HCT116 (cell line): ENCODE measurements at regions not wholly inside any gene's neighbourhood (a gene's known extent, or its start where the extent isn't known, plus 50 kb on each side); places are given as distances from the start of the nearest gene placed in this dataset.

Experiments
- ATAC-seq: fragments of 200-7000 bp; cut with Tn5 transposase; 2 replicates; pipeline ENCODE4 v1.9.1; 2020; ENCODE audit warnings: mild to moderate bottlenecking, moderate library complexity
- BruUV-seq: library from RNA; stranded (reverse); fragments of 400-500 nt; replicated peaks from 2 replicates; lab custom pipeline; 2021; lab: Mats Ljungman, UMichigan
- CTCF ChIA-PET: fragments of 300-600 bp; sonication (Branson Sonifier 250); formaldehyde crosslinking; loops from one replicate; lab custom pipeline; 2021; ENCODE audit warnings: antibody characterized with exemption; lab: Charles Lee
- POLR2A ChIA-PET: fragments of 300-600, 350-600 bp; sonication (Branson Sonifier 250); formaldehyde crosslinking; loops from one replicate; lab custom pipeline; 2021; ENCODE audit warnings: antibody characterized with exemption; lab: Charles Lee
- RAD21 ChIA-PET, 2 experiments: fragments of 300-600 bp; sonication (Branson Sonifier 250); formaldehyde crosslinking; loops; one replicate each; lab custom pipeline; 2023; ENCODE audit warnings: low total read pairs in 2 of 2; ENCODE audit not compliant: uncharacterized antibody in 2 of 2, unreplicated experiment in 2 of 2, low non-redundant PET in 1 of 2; lab: Charles Lee
- DNase-seq: peaks from one replicate; pipeline ENCODE4 v3.0.0-alpha.2; 2010; ENCODE audit warnings: low read depth, low spot score
- H2AFZ ChIP-seq: fragments of 200-600 bp; shearing (Covaris generic), sonication (generic); 2 replicates; pipeline ENCODE4 v1.6.1; 2017; ENCODE audit warnings: low read depth, mixed run types, mixed read lengths, antibody characterized with exemption, low read length; ENCODE audit not compliant: poor library complexity, severe bottlenecking
- H3K27ac ChIP-seq: 2 replicates; pipeline ENCODE4 v1.5.1; 2012; ENCODE audit warnings: low read depth, low read length
- H3K27me3 ChIP-seq: fragments of 200-600 bp; sonication (generic); 2 replicates; pipeline ENCODE4 v1.6.1; 2016; ENCODE audit warnings: mixed run types, low read length, mixed read lengths; ENCODE audit not compliant: insufficient read depth
- H3K36me3 ChIP-seq, 2 experiments: fragments of 200-500 bp in 1 of 2; fragments of 200-600 bp in 1 of 2; sonication (Bioruptor generic) in 1 of 2; sonication (generic) in 1 of 2; 2 replicates each; pipeline versions ENCODE4 v1.5.1 to v1.6.1; 2014 to 2016; ENCODE audit warnings: low read length in 2 of 2, inconsistent platforms in 1 of 2, mixed read lengths in 1 of 2, mixed run types in 1 of 2; ENCODE audit not compliant: insufficient read depth in 2 of 2, control insufficient read depth in 1 of 2
- H3K4me1 ChIP-seq, 2 experiments: fragments of 200-600 bp in 1 of 2; sonication (generic) in 1 of 2; 2 replicates each; pipeline versions ENCODE4 v1.5.1 to v1.6.1; 2012 to 2017; ENCODE audit warnings: low read length in 2 of 2, inconsistent platforms in 1 of 2, mild to moderate bottlenecking in 1 of 2, mixed read lengths in 1 of 2, mixed run types in 1 of 2, moderate library complexity in 1 of 2; ENCODE audit not compliant: insufficient read depth in 2 of 2, control insufficient read depth in 1 of 2
- H3K4me2 ChIP-seq: fragments of 200-600 bp; sonication (generic); 2 replicates; pipeline ENCODE4 v1.6.1; 2017; ENCODE audit warnings: mixed run types, low read length, mixed read lengths
- H3K4me3 ChIP-seq, 2 experiments: fragments of 200-600 bp in 1 of 2; sonication (generic) in 1 of 2; replicated peaks in 1 of 2; 2 replicates each; pipeline ENCODE4 v1.5.1; 2011 to 2016; ENCODE audit warnings: low read length in 2 of 2, control low read depth in 1 of 2, low read depth in 1 of 2, mild to moderate bottlenecking in 1 of 2, mixed read lengths in 1 of 2, mixed run types in 1 of 2
- H3K79me2 ChIP-seq: fragments of 200-600 bp; sonication (generic); 2 replicates; pipeline ENCODE4 v1.6.1; 2017; ENCODE audit warnings: mild to moderate bottlenecking, mixed run types, low read length, moderate library complexity, mixed read lengths; ENCODE audit not compliant: insufficient read depth
- H3K9ac ChIP-seq: fragments of 200-600 bp; sonication (generic); 2 replicates; pipeline ENCODE4 v1.6.1; 2016; ENCODE audit warnings: low read length, mixed read lengths
- H3K9me2 ChIP-seq: fragments of 200-600 bp; sonication (generic), shearing (Covaris generic); 2 replicates; pipeline ENCODE4 v1.6.1; 2017; ENCODE audit warnings: mixed run types, mild to moderate bottlenecking, moderate library complexity; ENCODE audit not compliant: insufficient read depth
- H3K9me3 ChIP-seq, 2 experiments: fragments of 200-500 bp in 1 of 2; fragments of 200-600 bp in 1 of 2; sonication (Bioruptor generic) in 1 of 2; sonication (generic) in 1 of 2; 2 replicates each; pipeline ENCODE4 v1.6.1; 2014 to 2017; ENCODE audit warnings: low read length in 2 of 2, mixed read lengths in 2 of 2, inconsistent platforms in 1 of 2, low read depth in 1 of 2, mild to moderate bottlenecking in 1 of 2, mixed run types in 1 of 2, moderate library complexity in 1 of 2; ENCODE audit not compliant: control insufficient read depth in 1 of 2, insufficient read depth in 1 of 2
- H4K20me1 ChIP-seq: fragments of 200-600 bp; sonication (generic), shearing (Covaris generic); 2 replicates; pipeline ENCODE4 v1.6.1; 2017; ENCODE audit warnings: mixed run types, mild to moderate bottlenecking, moderate library complexity; ENCODE audit not compliant: insufficient read depth
- CBX3 ChIP-seq: IDR thresholded peaks from 2 replicates; pipeline ENCODE4 v1.6.1; 2012; ENCODE audit warnings: low read depth
- CEBPB ChIP-seq: IDR thresholded peaks from 2 replicates; pipeline ENCODE4 v1.6.1; 2012; ENCODE audit warnings: low read depth
- ELF1 ChIP-seq: IDR thresholded peaks from 2 replicates; pipeline ENCODE4 v1.6.1; 2012; ENCODE audit warnings: low read depth, borderline replicate concordance
- EZH2 ChIP-seq: fragments of 200-600 bp; sonication (generic); IDR thresholded peaks from 2 replicates; pipeline ENCODE4 v1.6.1; 2017; ENCODE audit warnings: antibody characterized with exemption, mixed run types
- JUND ChIP-seq: IDR thresholded peaks from 2 replicates; pipeline ENCODE4 v1.6.1; 2012
- POLR2A ChIP-seq: IDR thresholded peaks from 2 replicates; pipeline ENCODE4 v1.7.0; 2011; ENCODE audit warnings: borderline replicate concordance; ENCODE audit not compliant: insufficient read depth, insufficient read length; ENCODE audit errors: extremely low read depth
- POLR2AphosphoS5 ChIP-seq: IDR thresholded peaks from 2 replicates; pipeline ENCODE4 v1.6.1; 2011; ENCODE audit warnings: mild to moderate bottlenecking, low read depth, low read length, moderate library complexity
- RAD21 ChIP-seq: IDR thresholded peaks from 2 replicates; pipeline ENCODE4 v1.6.1; 2012; ENCODE audit warnings: low read depth, mild to moderate bottlenecking
- SIN3A ChIP-seq: IDR thresholded peaks from 2 replicates; pipeline ENCODE4 v1.6.1; 2012; ENCODE audit warnings: low read depth
- TCF7L2 ChIP-seq: IDR thresholded peaks from 2 replicates; pipeline ENCODE4 v1.7.0; 2011; ENCODE audit warnings: borderline replicate concordance, inconsistent platforms; ENCODE audit not compliant: insufficient read depth, insufficient read length; ENCODE audit errors: extremely low read depth
- YY1 ChIP-seq: IDR thresholded peaks from 2 replicates; pipeline ENCODE4 v1.6.1; 2011; ENCODE audit warnings: low read length, low read depth, moderate library complexity, mild to moderate bottlenecking; ENCODE audit not compliant: insufficient replicate concordance; ENCODE audit errors: extremely low read depth
- ZBTB33 ChIP-seq: IDR thresholded peaks from 2 replicates; pipeline ENCODE4 v1.6.1; 2011; ENCODE audit warnings: mild to moderate bottlenecking, low read length, moderate library complexity; ENCODE audit not compliant: insufficient replicate concordance; ENCODE audit errors: extremely low read depth
- intact Hi-C: fragments of 100-400 bp; cut with micrococcal nuclease; formaldehyde crosslinking; loops from 2 replicates; pipeline ENCODE4 v1.10.0; 2022
- TF ChIP-seq, protein P1 (sequence below), 3 experiments: fragments of 200-600 bp in 1 of 3; sonication (generic) in 1 of 3; IDR thresholded peaks in 2 of 3; conservative IDR thresholded peaks in 1 of 3; 2 replicates each; pipeline ENCODE4 v1.5.1; 2012 to 2017; ENCODE audit warnings: low read depth in 2 of 3, low read length in 2 of 3, antibody characterized with exemption in 1 of 3, borderline replicate concordance in 1 of 3, control low read depth in 1 of 3, mild to moderate bottlenecking in 1 of 3, mixed read lengths in 1 of 3, mixed run types in 1 of 3, moderate library complexity in 1 of 3; ENCODE audit not compliant: insufficient read depth in 1 of 3
- TF ChIP-seq, protein P2 (sequence below): IDR thresholded peaks from 2 replicates; pipeline ENCODE4 v1.6.1; 2012

DNA sequence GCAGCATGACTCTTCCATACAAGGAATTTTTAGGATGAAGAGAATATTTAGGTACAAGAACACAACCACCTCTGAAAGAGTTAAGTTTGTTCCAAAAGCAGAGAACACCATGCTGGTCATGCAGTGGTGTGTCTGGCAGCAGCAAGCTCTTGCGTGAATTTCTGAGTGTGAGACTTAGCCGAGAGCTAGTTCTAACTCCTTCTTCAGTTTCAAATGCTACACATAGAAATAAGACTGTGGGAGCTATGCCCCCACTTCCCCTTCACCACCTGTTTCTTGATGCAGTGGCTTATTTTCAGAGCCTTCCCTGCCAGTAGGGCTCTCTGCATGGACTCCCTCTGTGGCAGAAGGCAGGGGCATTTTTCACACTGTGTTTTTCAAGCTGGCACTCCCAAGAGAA is 122.9 kb upstream of the ZNF366 start:
- H4K20me1 ChIP-seq, result no peaks in the 10 kb centered on the region

More for the DNA sequence above, 122.9 kb upstream of the ZNF366 start:
- Histone ChIP-seq H3K9ac (no peak overlapping the region), H3K9me2 (no peaks in the 10 kb centered on the region), H3K36me3 (no peaks in the 10 kb centered on the region), H3K27ac (no peak overlapping the region), H2AFZ (no peak overlapping the region), H3K9me3 (no peaks in the 10 kb centered on the region), H3K4me1 (no peaks in the 10 kb centered on the region), H3K27me3 (no peaks in the 10 kb centered on the region), H3K79me2 (no peaks in the 10 kb centered on the region), H3K4me2 (no peak overlapping the region), H3K4me3 (no peak overlapping the region)
- POLR2A ChIA-PET, result no interaction called here
- RAD21 ChIA-PET, result no interaction called here
- CTCF ChIA-PET, result no interaction called here
- no TSS peak for BruUV-seq
- no peak for ATAC-seq
- intact Hi-C loops, result no loop called here
- TF ChIP-seq POLR2A (no peak), TCF7L2 (no peak), SIN3A (no peak), POLR2AphosphoS5 (no peak), ZBTB33 (no peak), ELF1 (no peak), JUND (no peak), CEBPB (no peak), YY1 (no peak), CBX3 (no peak), RAD21 (no peak), EZH2 (no peak)
- TF ChIP-seq, protein P1, sequence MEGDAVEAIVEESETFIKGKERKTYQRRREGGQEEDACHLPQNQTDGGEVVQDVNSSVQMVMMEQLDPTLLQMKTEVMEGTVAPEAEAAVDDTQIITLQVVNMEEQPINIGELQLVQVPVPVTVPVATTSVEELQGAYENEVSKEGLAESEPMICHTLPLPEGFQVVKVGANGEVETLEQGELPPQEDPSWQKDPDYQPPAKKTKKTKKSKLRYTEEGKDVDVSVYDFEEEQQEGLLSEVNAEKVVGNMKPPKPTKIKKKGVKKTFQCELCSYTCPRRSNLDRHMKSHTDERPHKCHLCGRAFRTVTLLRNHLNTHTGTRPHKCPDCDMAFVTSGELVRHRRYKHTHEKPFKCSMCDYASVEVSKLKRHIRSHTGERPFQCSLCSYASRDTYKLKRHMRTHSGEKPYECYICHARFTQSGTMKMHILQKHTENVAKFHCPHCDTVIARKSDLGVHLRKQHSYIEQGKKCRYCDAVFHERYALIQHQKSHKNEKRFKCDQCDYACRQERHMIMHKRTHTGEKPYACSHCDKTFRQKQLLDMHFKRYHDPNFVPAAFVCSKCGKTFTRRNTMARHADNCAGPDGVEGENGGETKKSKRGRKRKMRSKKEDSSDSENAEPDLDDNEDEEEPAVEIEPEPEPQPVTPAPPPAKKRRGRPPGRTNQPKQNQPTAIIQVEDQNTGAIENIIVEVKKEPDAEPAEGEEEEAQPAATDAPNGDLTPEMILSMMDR (IDR thresholded peaks at IDR 0.05 in 2 of 3, conservative IDR thresholded peaks at IDR 0.05 in 1 of 3; ENCODE audit: borderline replicate concordance in 1 of 3, insufficient read depth in 1 of 3, low read depth in 2 of 3, low read length in 2 of 3), result no peak
- TF ChIP-seq, protein P2, sequence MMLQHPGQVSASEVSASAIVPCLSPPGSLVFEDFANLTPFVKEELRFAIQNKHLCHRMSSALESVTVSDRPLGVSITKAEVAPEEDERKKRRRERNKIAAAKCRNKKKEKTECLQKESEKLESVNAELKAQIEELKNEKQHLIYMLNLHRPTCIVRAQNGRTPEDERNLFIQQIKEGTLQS, result no peak
- no peak for DNase-seq
